COR-L47 (cell line): ENCODE measurements at regions not wholly inside any gene's neighbourhood (a gene's known extent, or its start where the extent isn't known, plus 50 kb on each side); places are given as distances from the start of the nearest gene placed in this dataset.
"Not testable (repeated sequence)": the region's sequence is repeated elsewhere in the genome, so short reads cannot be mapped to it uniquely, and the experiment has no call there.

Experiments used
- DNase-seq: peaks from one replicate; lab custom pipeline; 2025; lab: John Stamatoyannopoulos, UW

DNA sequence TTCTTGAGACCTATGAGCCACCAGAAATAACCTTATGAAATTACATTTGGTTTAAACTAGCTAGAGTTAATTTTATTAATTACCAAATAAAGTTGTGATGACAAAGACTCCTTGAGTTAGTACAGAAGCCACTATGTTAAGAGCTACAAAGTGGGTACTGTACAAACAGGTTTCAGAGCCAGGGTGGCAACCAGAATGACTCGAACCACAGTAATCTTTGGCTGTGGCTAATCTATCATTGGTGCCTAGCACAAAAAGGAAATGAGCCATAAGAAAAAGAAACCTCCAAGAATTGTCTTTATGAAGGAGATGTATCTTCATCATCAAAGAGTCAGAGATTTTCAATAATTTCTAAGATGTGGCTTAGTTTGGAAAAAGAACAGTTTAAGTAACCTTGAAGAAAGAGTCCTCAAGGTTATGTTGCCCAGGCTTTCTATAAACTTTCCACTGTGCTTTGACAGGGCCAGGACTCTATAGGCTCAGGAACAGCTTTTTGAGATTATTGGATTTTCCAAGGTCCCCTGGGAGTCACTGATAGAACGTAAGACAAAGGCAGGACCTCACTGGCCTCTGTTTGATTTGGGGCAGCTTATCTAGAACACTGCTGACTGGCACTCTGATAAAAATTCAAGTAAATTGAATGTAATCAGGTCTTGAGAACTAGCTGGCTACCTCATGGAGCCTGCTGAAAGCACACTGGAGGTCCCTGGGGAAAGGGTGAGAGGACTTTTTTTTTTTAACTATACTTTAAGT lies 777.7 kb downstream of the STIM2 start:
- DNase-seq, result no peak

- no peak for DNase-seq
Measured at GRCh38 chr4:27643101-27643500, 782.5 kb downstream of the STIM2 start.

GRCh38 chr4:27648416-27648815 lies 787.8 kb downstream of the STIM2 start:
- DNase-seq, result no peak

GRCh38 chr4:27662426-27662825 lies 801.8 kb downstream of the STIM2 start:
- no peak for DNase-seq

GRCh38 chr4:27666943-27667342 lies 806.3 kb downstream of the STIM2 start:
- peak; percentile 22 for DNase-seq

- DNase-seq, result no peak
Measured at GRCh38 chr4:27668001-27668400, 807.4 kb downstream of the STIM2 start.

GRCh38 chr4:27678027-27678426 lies 817.4 kb downstream of the STIM2 start:
- DNase-seq, result no peak

GRCh38 chr4:27684610-27685011 lies 824.0 kb downstream of the STIM2 start:
- DNase-seq, result peak; percentile 79

- DNase-seq, result no peak
Measured at GRCh38 chr4:27685091-27685490, 824.5 kb downstream of the STIM2 start.

DNA sequence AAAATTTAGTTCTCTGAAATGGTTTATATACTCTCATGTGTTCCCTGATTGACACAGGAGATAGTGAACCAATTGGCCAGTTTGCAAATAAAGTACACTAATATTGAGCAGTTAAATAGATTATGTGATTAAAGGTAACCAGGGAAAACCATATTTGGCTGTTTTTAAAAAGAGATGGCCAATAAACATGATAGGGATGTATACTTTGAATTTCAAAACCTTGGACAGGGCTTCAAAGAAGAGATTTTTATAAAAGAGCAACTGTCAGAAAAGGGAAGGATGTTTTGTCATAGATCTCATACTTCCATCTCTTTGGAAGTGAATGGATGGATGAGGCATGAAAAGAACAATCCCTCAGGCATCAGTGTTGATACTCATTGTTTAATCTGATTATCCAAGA lies 825.3 kb downstream of the STIM2 start:
- no peak for DNase-seq

DNA sequence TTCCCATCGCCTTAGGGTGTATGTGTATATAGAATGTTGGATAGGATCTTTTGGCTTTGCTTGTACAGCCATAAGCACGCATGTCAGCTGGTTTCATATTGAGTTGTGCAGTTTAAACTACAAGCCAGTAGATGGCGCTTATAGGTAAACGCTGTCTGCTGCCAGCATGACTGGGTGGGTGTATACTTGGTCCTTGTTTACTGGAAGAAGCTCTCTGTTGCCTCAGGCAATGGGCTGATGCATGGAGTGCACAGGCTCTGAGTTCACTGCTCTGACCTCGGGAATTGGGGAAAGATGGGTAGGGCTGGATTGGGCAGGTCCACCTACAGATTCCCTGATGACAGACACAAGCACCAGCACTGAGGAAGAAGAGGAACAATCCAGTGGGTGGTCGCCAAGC lies 831.5 kb downstream of the STIM2 start:
- DNase-seq, result peak; percentile 33

DNA sequence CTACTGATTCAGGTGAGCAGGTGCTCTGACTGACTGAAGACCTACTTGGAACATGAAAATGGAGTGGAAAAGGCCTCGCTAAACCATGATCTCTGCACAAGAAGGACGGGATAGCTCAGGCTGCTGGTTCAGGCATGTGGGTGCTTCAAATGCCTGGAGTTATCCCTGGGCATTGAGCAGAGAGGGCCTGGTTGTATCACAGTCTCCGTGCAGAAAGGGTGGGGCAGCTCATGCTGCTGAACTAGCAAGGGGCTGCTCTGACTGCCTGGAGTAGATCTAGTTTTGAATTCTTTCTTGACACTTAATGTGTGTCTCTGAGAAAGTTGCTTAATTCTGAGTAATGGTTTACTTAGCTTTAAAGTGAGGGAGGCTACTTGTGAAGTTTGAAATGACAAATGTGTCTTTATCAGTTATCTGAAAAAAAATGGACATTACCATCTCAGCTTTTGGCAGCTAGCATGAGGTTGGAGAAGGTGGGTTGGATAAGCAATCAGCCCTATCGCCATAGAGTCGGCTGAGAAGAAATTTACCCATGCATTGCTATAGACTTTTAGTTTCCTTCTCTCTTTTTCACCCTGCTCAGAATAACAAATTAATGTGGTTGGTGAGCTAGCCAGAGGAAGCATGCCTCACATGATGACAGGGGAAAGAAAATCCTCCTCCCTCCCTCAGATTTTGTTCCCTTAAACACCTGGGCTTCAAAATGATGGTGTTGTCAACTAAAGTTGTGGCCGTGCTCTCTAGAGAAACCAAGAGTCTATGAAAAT lies 832.4 kb downstream of the STIM2 start:
- DNase-seq, result no peak

- DNase-seq, result not testable (repeated sequence)
Measured at GRCh38 chr4:27696257-27696656, 835.6 kb downstream of the STIM2 start.

DNA sequence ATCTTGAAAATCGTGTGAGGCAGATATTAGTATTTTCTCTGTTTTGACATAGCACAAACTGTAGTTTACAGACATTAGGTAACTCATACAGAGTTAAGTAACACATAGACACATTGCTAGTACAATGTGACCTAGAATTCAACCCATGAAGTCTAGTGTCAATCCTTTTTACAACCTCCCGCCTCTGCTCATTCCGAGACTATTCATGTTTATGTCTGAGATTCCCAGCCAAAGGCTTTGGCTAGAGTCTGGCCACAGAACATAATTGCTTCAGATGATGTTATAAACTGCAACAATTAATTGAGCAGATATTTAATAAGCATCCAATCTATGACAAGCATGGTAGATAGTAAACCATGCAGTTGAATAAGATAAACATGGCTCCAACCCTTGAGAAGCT lies 841.0 kb downstream of the STIM2 start:
- no peak for DNase-seq

- DNase-seq, result peak; percentile 75
Measured at GRCh38 chr4:27702730-27703431, 842.2 kb downstream of the STIM2 start.

DNA sequence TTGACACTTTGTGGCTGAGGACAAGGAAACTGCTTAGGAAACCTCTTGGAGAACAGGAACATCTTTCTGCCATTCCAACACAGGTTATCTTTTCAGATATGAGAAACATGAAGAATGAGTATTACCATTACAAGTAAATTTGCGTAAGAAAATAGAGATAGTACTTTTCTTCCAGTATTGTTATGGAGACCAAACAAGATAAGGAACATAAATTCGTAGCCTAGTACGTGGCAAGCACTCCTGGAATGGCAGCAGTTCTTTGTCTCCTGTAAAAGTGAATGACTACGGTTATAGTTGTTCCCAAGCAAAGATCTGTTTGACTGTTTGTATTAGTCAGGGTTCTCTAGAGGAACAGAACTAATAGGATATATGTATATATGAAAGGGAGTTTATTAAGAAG lies 843.1 kb downstream of the STIM2 start:
- DNase-seq, result no peak

DNA sequence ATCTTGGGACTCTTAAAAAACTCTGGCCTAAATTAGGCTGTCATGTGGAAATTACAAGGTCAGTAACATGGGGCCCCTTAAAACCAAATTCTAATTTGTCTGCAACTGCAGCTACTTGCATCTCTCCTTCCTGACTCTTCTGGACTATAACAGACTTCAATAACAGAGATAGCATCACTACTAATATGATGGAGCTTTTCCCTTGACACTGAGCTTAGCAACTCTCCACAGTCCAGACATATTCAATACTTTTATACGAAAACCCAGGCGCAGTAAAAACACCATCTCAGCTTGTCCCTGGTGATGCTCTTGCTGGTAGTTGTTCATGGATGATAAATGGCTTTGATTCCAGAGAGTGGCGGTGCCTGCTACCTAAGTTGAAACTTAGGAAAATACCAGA lies 850.4 kb downstream of the STIM2 start:
- DNase-seq, result no peak

DNA sequence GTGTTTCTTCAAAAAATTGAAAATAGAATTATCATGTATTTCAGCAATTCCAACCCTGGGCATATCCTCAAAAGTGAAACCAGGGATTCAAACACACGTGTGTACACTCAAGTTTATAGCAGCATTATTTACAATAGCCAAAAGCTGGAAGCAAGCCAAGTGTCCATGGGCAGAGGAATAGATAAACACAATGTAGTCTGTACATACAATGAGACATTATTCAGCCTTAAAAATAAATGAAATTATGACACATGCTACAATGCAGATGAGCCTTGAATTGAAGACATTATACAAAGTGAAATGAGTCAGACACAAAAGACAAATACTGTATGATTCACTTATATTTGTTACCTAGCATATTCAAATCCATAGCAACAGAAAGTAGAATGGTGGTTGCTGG lies 853.4 kb downstream of the STIM2 start:
- peak; percentile 82 for DNase-seq

DNA sequence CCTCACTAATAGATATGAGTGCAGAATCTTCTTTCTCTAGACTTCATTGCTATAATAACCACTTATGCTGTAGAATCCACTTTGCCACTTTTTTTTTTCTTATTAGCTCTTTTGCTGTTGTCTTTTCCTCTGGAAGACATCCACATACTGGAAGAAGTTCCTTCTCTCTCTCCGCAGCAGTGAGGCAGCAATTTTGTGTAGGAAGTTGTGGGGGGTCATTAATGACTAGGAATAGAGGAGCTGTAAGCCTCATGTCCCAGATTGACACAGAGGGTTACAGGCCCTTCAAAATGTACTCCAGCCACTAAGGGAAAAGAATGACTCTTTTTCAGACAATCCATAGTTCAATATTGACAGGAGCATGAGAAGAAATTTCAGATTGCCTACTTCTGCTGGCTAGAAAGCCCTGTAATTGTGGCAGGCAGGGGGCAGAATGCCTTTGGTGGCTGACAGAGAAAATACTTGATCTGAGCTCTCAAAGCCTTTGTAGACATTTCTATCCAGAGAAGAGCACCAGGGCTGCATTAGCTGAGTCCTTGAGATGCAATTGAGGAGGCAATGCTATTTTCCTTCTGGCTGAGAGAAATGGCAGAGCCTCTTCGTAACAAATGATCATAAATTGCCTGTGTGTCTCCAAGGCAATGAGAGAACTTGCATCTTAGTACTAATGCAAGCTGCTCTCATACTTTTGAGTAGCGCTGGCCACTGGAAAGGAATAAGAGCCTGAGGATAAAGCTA lies 856.2 kb downstream of the STIM2 start:
- DNase-seq, result no peak

DNA sequence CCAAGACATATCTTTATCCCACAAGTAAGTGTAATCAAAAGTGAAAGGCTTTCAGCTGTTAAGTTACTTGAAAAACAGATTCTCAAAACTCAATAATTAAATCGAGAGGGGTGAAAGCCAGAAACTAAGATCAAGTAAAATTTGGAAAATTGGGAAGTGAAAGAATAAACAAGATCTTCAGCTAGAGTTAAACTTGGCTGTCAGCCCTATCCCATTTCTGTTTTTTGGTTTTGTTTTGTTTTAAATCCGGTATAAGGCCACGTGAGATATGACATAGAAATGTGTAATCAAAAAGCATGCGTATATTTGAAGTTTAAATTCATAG lies 856.8 kb downstream of the STIM2 start:
- no peak for DNase-seq

GRCh38 chr4:27720010-27720766 lies 859.5 kb downstream of the STIM2 start:
- DNase-seq, result no peak

DNA sequence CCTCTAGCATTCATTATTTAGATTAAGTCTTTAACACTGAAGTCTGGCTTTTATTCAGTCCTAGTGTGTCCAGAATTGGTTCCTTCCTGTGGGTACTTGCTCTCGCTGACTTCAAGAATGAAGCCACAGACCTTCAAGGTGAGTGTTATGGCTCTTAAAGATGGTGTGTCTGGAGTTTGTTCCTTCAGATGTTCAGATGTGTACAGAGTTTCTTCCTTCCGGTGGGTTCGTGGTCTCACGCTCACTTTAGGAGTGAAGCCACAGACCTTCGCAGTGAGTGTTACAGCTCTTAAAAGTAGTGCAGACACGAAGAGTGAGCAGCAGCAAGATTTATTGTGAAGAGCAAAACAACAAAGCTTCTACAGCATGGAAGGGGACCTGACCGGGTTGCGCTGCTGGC lies 860.6 kb downstream of the STIM2 start:
- DNase-seq, result no peak
